WTC11 (cell line): ENCODE measurements at regions not wholly inside any gene's neighbourhood (a gene's known extent, or its start where the extent isn't known, plus 50 kb on each side); places are given as distances from the start of the nearest gene placed in this dataset.

Source experiments
- ATAC-seq: fragments of 200-7000 bp; cut with Tn5 transposase; 2 replicates; pipeline ENCODE4 v1.10.0; 2021; ENCODE audit warnings: mild to moderate bottlenecking, moderate library complexity
- CTCF ChIA-PET: fragments of 300-600 bp; sonication (Branson Sonifier 250); formaldehyde crosslinking; loops from one replicate; lab custom pipeline; 2021; ENCODE audit warnings: antibody characterized with exemption; lab: Charles Lee
- POLR2A ChIA-PET: fragments of 350-600 bp; sonication (Branson Sonifier 250); formaldehyde crosslinking; loops from one replicate; lab custom pipeline; 2021; ENCODE audit warnings: antibody characterized with exemption; lab: Charles Lee
- DNase-seq: peaks from one replicate; pipeline ENCODE4 v3.0.0; 2021; ENCODE audit warnings: low spot score
- H3K27ac Mint-ChIP-seq: 2 replicates; pipeline ENCODE4 v1.8.0; 2021; ENCODE audit warnings: mixed read lengths
- H3K27me3 Mint-ChIP-seq: 2 replicates; pipeline ENCODE4 v1.8.0; 2021; ENCODE audit warnings: low read depth, mild to moderate bottlenecking, moderate library complexity, mixed read lengths
- H3K36me3 Mint-ChIP-seq: 2 replicates; pipeline ENCODE4 v1.8.0; 2021; ENCODE audit warnings: mixed read lengths
- H3K4me1 Mint-ChIP-seq: 2 replicates; pipeline ENCODE4 v1.8.0; 2022; ENCODE audit warnings: mixed read lengths
- H3K4me3 Mint-ChIP-seq: 2 replicates; pipeline ENCODE4 v1.8.0; 2021; ENCODE audit warnings: mild to moderate bottlenecking, moderate library complexity, mixed read lengths
- H3K9me3 Mint-ChIP-seq: 2 replicates; pipeline ENCODE4 v1.8.0; 2021; ENCODE audit warnings: mixed read lengths
- ATF3 ChIP-seq: sonication (generic); formaldehyde crosslinking; conservative IDR thresholded peaks from 2 replicates; pipeline ENCODE4 v1.8.1; 2022; ENCODE audit warnings: mild to moderate bottlenecking, missing genetic modification reagents
- FOXJ3 ChIP-seq: sonication (generic); formaldehyde crosslinking; IDR thresholded peaks from 2 replicates; pipeline ENCODE4 v1.9.0; 2021; ENCODE audit warnings: missing genetic modification reagents, mild to moderate bottlenecking, borderline replicate concordance
- GABPB1 ChIP-seq: sonication (generic); formaldehyde crosslinking; IDR thresholded peaks from 2 replicates; pipeline ENCODE4 v1.8.1; 2023; ENCODE audit warnings: mild to moderate bottlenecking, missing genetic modification reagents
- GRHL2 ChIP-seq: fragments of 250-450 bp; sonication (Bioruptor Pico); IDR thresholded peaks from 2 replicates; pipeline ENCODE4 v1.8.0; 2022; ENCODE audit warnings: mild to moderate bottlenecking, moderate library complexity; ENCODE audit not compliant: insufficient replicate concordance, severe bottlenecking
- KAT7 ChIP-seq: sonication (generic); formaldehyde crosslinking; IDR thresholded peaks from 2 replicates; pipeline ENCODE4 v1.8.1; 2023; ENCODE audit warnings: missing genetic modification reagents, mild to moderate bottlenecking, borderline replicate concordance
- MLX ChIP-seq: sonication (generic); formaldehyde crosslinking; IDR thresholded peaks from 2 replicates; pipeline ENCODE4 v1.8.1; 2023; ENCODE audit warnings: mild to moderate bottlenecking, missing genetic modification reagents, moderate library complexity
- MXD4 ChIP-seq: fragments of 250-450 bp; sonication (Bioruptor Pico); IDR thresholded peaks from 2 replicates; pipeline ENCODE4 v1.8.0; 2021; ENCODE audit warnings: mild to moderate bottlenecking, moderate library complexity, borderline replicate concordance
- NFATC4 ChIP-seq: fragments of 250-450 bp; sonication (Bioruptor Pico); IDR thresholded peaks from 2 replicates; pipeline ENCODE4 v1.9.0; 2021; ENCODE audit warnings: mild to moderate bottlenecking
- NFYB ChIP-seq: sonication (generic); formaldehyde crosslinking; conservative IDR thresholded peaks from 2 replicates; pipeline ENCODE4 v1.8.0; 2022; ENCODE audit warnings: low read depth, missing genetic modification reagents
- NR3C1 ChIP-seq: sonication (generic); formaldehyde crosslinking; conservative IDR thresholded peaks from 2 replicates; pipeline ENCODE4 v1.8.1; 2023; ENCODE audit warnings: low read depth, mild to moderate bottlenecking, missing genetic modification reagents
- RORB ChIP-seq: fragments of 250-450 bp; sonication (Bioruptor Pico); IDR thresholded peaks from 2 replicates; pipeline ENCODE4 v1.9.0; 2021; ENCODE audit warnings: mild to moderate bottlenecking
- ZNF423 ChIP-seq: fragments of 250-450 bp; sonication (Bioruptor Pico); IDR thresholded peaks from 2 replicates; pipeline ENCODE4 v2.1.2; 2022; ENCODE audit warnings: mild to moderate bottlenecking, moderate library complexity
- ZNF425 ChIP-seq: fragments of 250-450 bp; sonication (Bioruptor Pico); conservative IDR thresholded peaks from 2 replicates; pipeline ENCODE4 v1.9.0; 2021; ENCODE audit warnings: mild to moderate bottlenecking
- ZNF671 ChIP-seq: fragments of 250-450 bp; sonication (Bioruptor Pico); IDR thresholded peaks from 2 replicates; pipeline ENCODE4 v1.8.0; 2021; ENCODE audit warnings: mild to moderate bottlenecking
- ZSCAN18 ChIP-seq: fragments of 250-450 bp; sonication (Bioruptor Pico); IDR thresholded peaks from 2 replicates; pipeline ENCODE4 v2.1.2; 2022; ENCODE audit warnings: mild to moderate bottlenecking, moderate library complexity
- TF ChIP-seq, protein P1 (sequence below): sonication (generic); formaldehyde crosslinking; IDR thresholded peaks from 2 replicates; pipeline ENCODE4 v1.8.0; 2022; ENCODE audit warnings: mild to moderate bottlenecking, missing genetic modification reagents
- TF ChIP-seq, protein P2 (sequence below): sonication (generic); formaldehyde crosslinking; conservative IDR thresholded peaks from 2 replicates; pipeline ENCODE4 v1.8.1; 2023; ENCODE audit warnings: mild to moderate bottlenecking, low read depth, missing genetic modification reagents, moderate library complexity
- TF ChIP-seq, protein P3 (sequence below): sonication (generic); formaldehyde crosslinking; IDR thresholded peaks from 2 replicates; pipeline ENCODE4 v1.8.1; 2023; ENCODE audit warnings: mild to moderate bottlenecking, missing genetic modification reagents, moderate library complexity
- TF ChIP-seq, protein P4 (sequence below): sonication (generic); formaldehyde crosslinking; IDR thresholded peaks from 2 replicates; pipeline ENCODE4 v1.8.1; 2023; ENCODE audit warnings: mild to moderate bottlenecking, moderate library complexity, missing genetic modification reagents

- H3K4me3 Mint-ChIP-seq, result no peak overlapping the region
- H3K27ac Mint-ChIP-seq, result no peak overlapping the region
- no peaks in the 10 kb centered on the region for H3K9me3 Mint-ChIP-seq
- ChIA-PET CTCF (interaction anchor here (1.2 kb wide), 1 partner anchor 223 kb away, joined by 3 read pairs; no protein-coding TSS in a partner anchor), POLR2A (no interaction called here)
- DNase-seq (no peak), ATAC-seq (no peak; the same call in 1 of the 2 replicates)
- no peaks in the 10 kb centered on the region for H3K27me3 Mint-ChIP-seq
- peak; percentile 97 for TF ChIP-seq GABPB1 (CRISPR knock-in tag)
- TF ChIP-seq, protein P1, sequence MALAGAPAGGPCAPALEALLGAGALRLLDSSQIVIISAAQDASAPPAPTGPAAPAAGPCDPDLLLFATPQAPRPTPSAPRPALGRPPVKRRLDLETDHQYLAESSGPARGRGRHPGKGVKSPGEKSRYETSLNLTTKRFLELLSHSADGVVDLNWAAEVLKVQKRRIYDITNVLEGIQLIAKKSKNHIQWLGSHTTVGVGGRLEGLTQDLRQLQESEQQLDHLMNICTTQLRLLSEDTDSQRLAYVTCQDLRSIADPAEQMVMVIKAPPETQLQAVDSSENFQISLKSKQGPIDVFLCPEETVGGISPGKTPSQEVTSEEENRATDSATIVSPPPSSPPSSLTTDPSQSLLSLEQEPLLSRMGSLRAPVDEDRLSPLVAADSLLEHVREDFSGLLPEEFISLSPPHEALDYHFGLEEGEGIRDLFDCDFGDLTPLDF, result no peak
- H3K36me3 Mint-ChIP-seq, result no peaks in the 10 kb centered on the region
- 0 out of 2 replicates have a peak, but pooled peaks cover 5% of the 10 kb centered on the region for H3K4me1 Mint-ChIP-seq
These were observed 225.6 kb downstream of the AHR start for GRCh38 chr7:17523813-17524739.

GRCh38 chr7:17524746-17525145 is 226.3 kb downstream of the AHR start:
- POLR2A ChIA-PET, result no interaction called here
- Mint-ChIP-seq H3K9me3 (no peaks in the 10 kb centered on the region), H3K27me3 (no peaks in the 10 kb centered on the region), H3K4me1 (0 out of 2 replicates have a peak, but pooled peaks cover 5% of the 10 kb centered on the region), H3K4me3 (no peak overlapping the region), H3K36me3 (no peaks in the 10 kb centered on the region), H3K27ac (no peak overlapping the region)
- CTCF ChIA-PET, result no interaction called here
- no peak for ATAC-seq
- DNase-seq, result no peak
- TF ChIP-seq, protein P2, sequence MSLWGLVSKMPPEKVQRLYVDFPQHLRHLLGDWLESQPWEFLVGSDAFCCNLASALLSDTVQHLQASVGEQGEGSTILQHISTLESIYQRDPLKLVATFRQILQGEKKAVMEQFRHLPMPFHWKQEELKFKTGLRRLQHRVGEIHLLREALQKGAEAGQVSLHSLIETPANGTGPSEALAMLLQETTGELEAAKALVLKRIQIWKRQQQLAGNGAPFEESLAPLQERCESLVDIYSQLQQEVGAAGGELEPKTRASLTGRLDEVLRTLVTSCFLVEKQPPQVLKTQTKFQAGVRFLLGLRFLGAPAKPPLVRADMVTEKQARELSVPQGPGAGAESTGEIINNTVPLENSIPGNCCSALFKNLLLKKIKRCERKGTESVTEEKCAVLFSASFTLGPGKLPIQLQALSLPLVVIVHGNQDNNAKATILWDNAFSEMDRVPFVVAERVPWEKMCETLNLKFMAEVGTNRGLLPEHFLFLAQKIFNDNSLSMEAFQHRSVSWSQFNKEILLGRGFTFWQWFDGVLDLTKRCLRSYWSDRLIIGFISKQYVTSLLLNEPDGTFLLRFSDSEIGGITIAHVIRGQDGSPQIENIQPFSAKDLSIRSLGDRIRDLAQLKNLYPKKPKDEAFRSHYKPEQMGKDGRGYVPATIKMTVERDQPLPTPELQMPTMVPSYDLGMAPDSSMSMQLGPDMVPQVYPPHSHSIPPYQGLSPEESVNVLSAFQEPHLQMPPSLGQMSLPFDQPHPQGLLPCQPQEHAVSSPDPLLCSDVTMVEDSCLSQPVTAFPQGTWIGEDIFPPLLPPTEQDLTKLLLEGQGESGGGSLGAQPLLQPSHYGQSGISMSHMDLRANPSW (CRISPR knock-in tag), result no peak
- TF ChIP-seq MLX (no peak), RORB (no peak), ZNF425 (CRISPR knock-in tag) (no peak), NR3C1 (no peak), ZNF423 (CRISPR knock-in tag) (no peak), FOXJ3 (CRISPR knock-in tag) (no peak), NFATC4 (no peak), GRHL2 (no peak), ZSCAN18 (CRISPR knock-in tag) (no peak), GABPB1 (CRISPR knock-in tag) (no peak), KAT7 (no peak), NFYB (CRISPR knock-in tag) (no peak), ATF3 (CRISPR knock-in tag) (no peak), ZNF671 (CRISPR knock-in tag) (no peak), MXD4 (CRISPR knock-in tag) (no peak)
- TF ChIP-seq, protein P3, sequence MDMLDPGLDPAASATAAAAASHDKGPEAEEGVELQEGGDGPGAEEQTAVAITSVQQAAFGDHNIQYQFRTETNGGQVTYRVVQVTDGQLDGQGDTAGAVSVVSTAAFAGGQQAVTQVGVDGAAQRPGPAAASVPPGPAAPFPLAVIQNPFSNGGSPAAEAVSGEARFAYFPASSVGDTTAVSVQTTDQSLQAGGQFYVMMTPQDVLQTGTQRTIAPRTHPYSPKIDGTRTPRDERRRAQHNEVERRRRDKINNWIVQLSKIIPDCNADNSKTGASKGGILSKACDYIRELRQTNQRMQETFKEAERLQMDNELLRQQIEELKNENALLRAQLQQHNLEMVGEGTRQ, result no peak
- TF ChIP-seq, protein P4, sequence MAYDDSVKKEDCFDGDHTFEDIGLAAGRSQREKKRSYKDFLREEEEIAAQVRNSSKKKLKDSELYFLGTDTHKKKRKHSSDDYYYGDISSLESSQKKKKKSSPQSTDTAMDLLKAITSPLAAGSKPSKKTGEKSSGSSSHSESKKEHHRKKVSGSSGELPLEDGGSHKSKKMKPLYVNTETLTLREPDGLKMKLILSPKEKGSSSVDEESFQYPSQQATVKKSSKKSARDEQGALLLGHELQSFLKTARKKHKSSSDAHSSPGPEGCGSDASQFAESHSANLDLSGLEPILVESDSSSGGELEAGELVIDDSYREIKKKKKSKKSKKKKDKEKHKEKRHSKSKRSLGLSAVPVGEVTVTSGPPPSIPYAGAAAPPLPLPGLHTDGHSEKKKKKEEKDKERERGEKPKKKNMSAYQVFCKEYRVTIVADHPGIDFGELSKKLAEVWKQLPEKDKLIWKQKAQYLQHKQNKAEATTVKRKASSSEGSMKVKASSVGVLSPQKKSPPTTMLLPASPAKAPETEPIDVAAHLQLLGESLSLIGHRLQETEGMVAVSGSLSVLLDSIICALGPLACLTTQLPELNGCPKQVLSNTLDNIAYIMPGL (CRISPR knock-in tag), result no peak
